Tibial nerve (tissue), 4 donors: ENCODE measurements at regions not wholly inside any gene's neighbourhood (a gene's known extent, or its start where the extent isn't known, plus 50 kb on each side); places are given as distances from the start of the nearest gene placed in this dataset.

ENCODE experiments used
- DNase-seq, 2 donors: peaks; one replicate each; pipeline ENCODE4 v3.0.0-alpha.2; 2019; ENCODE audit warnings: low spot score in 2 of 2
- H3K27ac ChIP-seq, 4 donors: fragments of 200-600 bp; sonication (generic) in 3 of 4; one replicate each; pipeline ENCODE4 v1.5.1; 2017 to 2019; ENCODE audit warnings: mild to moderate bottlenecking in 1 of 4
- H3K27me3 ChIP-seq, 2 donors: fragments of 200-600 bp; sonication (generic) in 1 of 2; one replicate each; pipeline versions ENCODE4 v1.5.1 to v1.6.0; 2017 to 2019
- H3K36me3 ChIP-seq, 3 donors: fragments of 200-600 bp; sonication (generic); one replicate each; pipeline ENCODE4 v1.5.1; 2018 to 2019
- H3K4me1 ChIP-seq, 4 donors: fragments of 200-600 bp; sonication (generic) in 3 of 4; one replicate each; pipeline ENCODE4 v1.5.1; 2017 to 2019
- H3K4me3 ChIP-seq, 4 donors: fragments of 200-600 bp; sonication (generic) in 3 of 4; one replicate each; pipeline ENCODE4 v1.5.1; 2017 to 2019; ENCODE audit warnings: mild to moderate bottlenecking in 1 of 4, moderate library complexity in 1 of 4
- H3K9me3 ChIP-seq, 4 donors: fragments of 200-600 bp; sonication (generic) in 3 of 4; one replicate each; pipeline ENCODE4 v1.5.1; 2017 to 2019
- EP300 ChIP-seq, 2 donors: sonication (generic); formaldehyde crosslinking; IDR thresholded peaks; one replicate each; pipeline ENCODE4 v1.6.1; 2017; ENCODE audit warnings: antibody characterized with exemption in 2 of 2, mild to moderate bottlenecking in 1 of 2
- POLR2A ChIP-seq, 2 donors: fragments of 450-650 bp; IDR thresholded peaks; one replicate each; pipeline ENCODE4 v1.6.1; 2017; ENCODE audit warnings: antibody characterized with exemption in 2 of 2, mild to moderate bottlenecking in 2 of 2, moderate library complexity in 2 of 2
- WGBS, 2 donors: methylation state at CpG; one replicate each; pipeline ENCODE4 v1.1.5; 2018; 5-methylcytosine and 5-hydroxymethylcytosine counted together
- TF ChIP-seq, protein P1 (sequence below), 5 experiments: fragments of 200-600 bp in 3 of 5; fragments of 450-650 bp in 2 of 5; sonication (generic) in 3 of 5; IDR thresholded peaks; one replicate each; pipeline ENCODE4 v1.5.1; 2016 to 2019; ENCODE audit warnings: antibody characterized with exemption in 5 of 5, mild to moderate bottlenecking in 3 of 5, moderate library complexity in 2 of 5

DNA sequence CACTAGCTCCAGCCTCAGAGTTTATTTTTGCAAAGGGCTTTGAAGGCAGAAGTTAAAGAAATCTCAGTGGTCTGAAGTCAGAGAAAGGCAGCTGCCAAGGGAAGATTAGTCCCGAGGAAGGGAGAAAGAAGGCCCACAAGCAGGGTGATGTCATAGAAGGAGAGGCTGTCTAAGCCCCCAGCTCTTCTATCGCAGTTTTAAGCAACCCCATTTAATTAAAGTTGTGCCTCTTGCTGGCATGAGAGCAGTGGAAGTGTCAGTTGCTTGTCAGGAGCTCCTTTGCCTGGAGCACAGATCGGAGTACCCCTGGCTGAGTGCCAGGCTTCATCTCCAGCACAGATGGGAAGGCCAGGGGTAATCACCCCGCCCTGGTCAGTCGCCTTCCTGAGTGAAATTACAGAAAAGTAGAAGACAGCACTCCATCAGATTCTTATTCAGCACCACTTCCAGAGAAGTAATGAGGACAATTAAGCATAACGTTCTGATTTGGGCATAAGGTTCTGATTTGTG lies 530.7 kb downstream of the EPHB1 start:
- Histone ChIP-seq H3K4me3 (no peak overlapping the region), H3K4me1 (no peaks in the 10 kb centered on the region), H3K27me3 (no peaks in the 10 kb centered on the region), H3K9me3 (no peaks in the 10 kb centered on the region), H3K27ac (no peak overlapping the region), H3K36me3 (no peaks in the 10 kb centered on the region)
- no peak for DNase-seq
- 50 to 53% methylated on average over 6 of the region's 6 CpGs for WGBS, 2 donors
- TF ChIP-seq, protein P1, sequence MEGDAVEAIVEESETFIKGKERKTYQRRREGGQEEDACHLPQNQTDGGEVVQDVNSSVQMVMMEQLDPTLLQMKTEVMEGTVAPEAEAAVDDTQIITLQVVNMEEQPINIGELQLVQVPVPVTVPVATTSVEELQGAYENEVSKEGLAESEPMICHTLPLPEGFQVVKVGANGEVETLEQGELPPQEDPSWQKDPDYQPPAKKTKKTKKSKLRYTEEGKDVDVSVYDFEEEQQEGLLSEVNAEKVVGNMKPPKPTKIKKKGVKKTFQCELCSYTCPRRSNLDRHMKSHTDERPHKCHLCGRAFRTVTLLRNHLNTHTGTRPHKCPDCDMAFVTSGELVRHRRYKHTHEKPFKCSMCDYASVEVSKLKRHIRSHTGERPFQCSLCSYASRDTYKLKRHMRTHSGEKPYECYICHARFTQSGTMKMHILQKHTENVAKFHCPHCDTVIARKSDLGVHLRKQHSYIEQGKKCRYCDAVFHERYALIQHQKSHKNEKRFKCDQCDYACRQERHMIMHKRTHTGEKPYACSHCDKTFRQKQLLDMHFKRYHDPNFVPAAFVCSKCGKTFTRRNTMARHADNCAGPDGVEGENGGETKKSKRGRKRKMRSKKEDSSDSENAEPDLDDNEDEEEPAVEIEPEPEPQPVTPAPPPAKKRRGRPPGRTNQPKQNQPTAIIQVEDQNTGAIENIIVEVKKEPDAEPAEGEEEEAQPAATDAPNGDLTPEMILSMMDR (IDR thresholded peaks at IDR 0.05): no peak
- TF ChIP-seq POLR2A (IDR thresholded peaks at IDR 0.05): no peak

DNA sequence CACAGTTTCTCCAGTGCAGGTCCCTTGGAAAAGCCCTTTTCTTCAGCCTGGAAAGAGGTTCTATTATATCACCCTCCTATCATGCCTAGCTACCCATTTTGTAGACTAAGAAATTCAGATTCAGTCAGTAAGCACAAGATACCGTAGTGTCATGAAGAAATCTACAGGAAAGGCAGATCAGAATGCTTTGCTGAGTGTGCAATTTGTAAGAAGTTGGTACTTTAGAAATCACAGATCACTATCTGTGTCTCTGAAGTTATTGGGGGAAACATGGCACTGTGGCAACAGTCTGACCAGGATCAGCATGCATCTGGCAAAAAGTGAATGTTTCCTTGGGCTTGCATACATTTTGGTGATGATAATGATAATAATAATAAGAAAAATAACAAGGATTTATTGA lies 531.8 kb downstream of the EPHB1 start:
- no peak overlapping the region for H3K27ac ChIP-seq
- H3K4me3 ChIP-seq: no peak overlapping the region
- TF ChIP-seq EP300 (IDR thresholded peaks at IDR 0.05) (no peak), POLR2A (IDR thresholded peaks at IDR 0.05) (no peak)
- TF ChIP-seq, protein P1 (IDR thresholded peaks at IDR 0.05): no peak
- DNase-seq: no peak
- H3K9me3 ChIP-seq: no peaks in the 10 kb centered on the region
- no peaks in the 10 kb centered on the region for H3K4me1 ChIP-seq
- H3K36me3 ChIP-seq: no peaks in the 10 kb centered on the region
- WGBS, 2 donors: 93 to 96% methylated on average over 1 of the region's 1 CpG
- H3K27me3 ChIP-seq: no peaks in the 10 kb centered on the region

DNA sequence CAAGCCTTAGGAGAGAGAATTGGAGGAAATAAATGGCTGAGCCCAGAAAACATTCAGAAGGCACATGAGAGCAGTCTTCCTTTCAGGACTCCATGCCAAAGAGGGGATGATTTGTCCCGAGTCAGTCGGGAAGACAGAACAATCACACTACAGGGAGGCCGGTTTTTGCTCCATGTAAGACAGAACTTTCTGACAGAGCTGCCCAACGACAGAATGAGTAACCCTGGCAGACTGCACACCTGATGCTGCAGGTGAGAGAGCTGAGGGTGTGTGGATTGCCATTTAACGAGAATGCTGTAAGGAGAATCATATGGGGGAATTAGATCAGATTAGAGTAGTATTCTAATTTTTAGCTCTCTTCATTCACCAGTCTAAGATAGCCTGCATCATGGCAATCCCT lies 533.0 kb downstream of the EPHB1 start:
- no peaks in the 10 kb centered on the region for H3K9me3 ChIP-seq
- H3K4me1 ChIP-seq: no peaks in the 10 kb centered on the region
- H3K27ac ChIP-seq: no peak overlapping the region
- TF ChIP-seq EP300 (IDR thresholded peaks at IDR 0.05): no peak
- TF ChIP-seq POLR2A (IDR thresholded peaks at IDR 0.05): no peak
- TF ChIP-seq, protein P1 (IDR thresholded peaks at IDR 0.05): no peak
- 81 to 83% methylated on average over 5 of the region's 5 CpGs for WGBS, 2 donors
- H3K36me3 ChIP-seq: no peaks in the 10 kb centered on the region
- no peak for DNase-seq
- no peak overlapping the region for H3K4me3 ChIP-seq
- no peaks in the 10 kb centered on the region for H3K27me3 ChIP-seq

DNA sequence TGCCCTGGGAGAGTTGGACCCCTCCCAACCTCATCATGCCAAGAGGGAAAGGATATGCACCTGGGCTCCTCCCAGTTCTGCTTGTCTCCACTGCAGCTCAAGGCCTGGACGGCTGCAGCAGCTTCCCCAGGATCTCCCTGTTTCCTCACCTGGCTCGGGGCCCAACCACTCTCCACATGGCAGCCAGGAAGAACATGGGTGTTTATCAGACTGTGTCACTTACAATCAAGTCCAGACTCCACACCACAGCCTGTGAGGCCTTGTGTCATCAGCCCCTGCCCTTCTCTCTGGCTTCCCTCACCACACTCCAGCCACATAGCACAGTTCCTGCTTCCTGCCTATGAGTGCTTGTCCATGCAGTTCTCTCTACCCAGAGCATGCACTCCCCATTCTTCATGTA lies 534.4 kb downstream of the EPHB1 start:
- 38 to 54% methylated on average over 2 of the region's 2 CpGs for WGBS, 2 donors
- Histone ChIP-seq H3K4me1 (no peaks in the 10 kb centered on the region), H3K9me3 (no peaks in the 10 kb centered on the region), H3K4me3 (no peak overlapping the region), H3K36me3 (no peaks in the 10 kb centered on the region), H3K27ac (no peak overlapping the region), H3K27me3 (no peaks in the 10 kb centered on the region)
- DNase-seq: no peak
- no peak for TF ChIP-seq EP300 (IDR thresholded peaks at IDR 0.05)
- no peak for TF ChIP-seq POLR2A (IDR thresholded peaks at IDR 0.05)
- TF ChIP-seq, protein P1 (IDR thresholded peaks at IDR 0.05): no peak

DNA sequence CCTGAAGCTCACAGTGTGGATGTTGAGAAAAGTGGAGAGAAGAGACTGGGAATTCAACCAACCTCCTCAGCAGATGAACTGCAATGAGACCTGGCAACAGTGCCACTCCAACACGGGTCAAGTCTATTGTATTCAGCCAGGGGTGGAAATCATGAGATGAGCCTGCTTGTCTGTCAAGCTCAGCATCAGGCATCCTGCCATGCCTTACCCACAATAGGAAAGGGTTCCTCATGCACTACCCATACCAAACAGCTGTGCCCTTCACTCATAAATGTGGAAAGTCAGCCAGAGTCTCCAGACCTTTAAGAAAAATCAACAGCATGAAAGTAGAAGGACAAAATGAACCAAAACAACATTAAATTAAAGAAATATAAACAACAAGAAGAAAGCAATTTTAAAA lies 542.1 kb downstream of the EPHB1 start:
- 85 to 92% methylated on average over 1 of the region's 1 CpG for WGBS, 2 donors
- H3K27ac ChIP-seq: no peak overlapping the region
- no peaks in the 10 kb centered on the region for H3K4me1 ChIP-seq
- no peak for TF ChIP-seq POLR2A (IDR thresholded peaks at IDR 0.05)
- TF ChIP-seq EP300 (IDR thresholded peaks at IDR 0.05): no peak
- TF ChIP-seq, protein P1 (IDR thresholded peaks at IDR 0.05): no peak
- no peaks in the 10 kb centered on the region for H3K27me3 ChIP-seq
- no peaks in the 10 kb centered on the region for H3K36me3 ChIP-seq
- no peak for DNase-seq
- no peaks in the 10 kb centered on the region for H3K9me3 ChIP-seq
- H3K4me3 ChIP-seq: no peak overlapping the region
